CD14-positive monocyte (primary cell): ENCODE measurements at regions not wholly inside any gene's neighbourhood (a gene's known extent, or its start where the extent isn't known, plus 50 kb on each side); places are given as distances from the start of the nearest gene placed in this dataset.
A peak's percentile ranks its signal among the peaks of the same experiment; 100 is the strongest.

Source experiments
- DNase-seq, 3 donors: peaks; one replicate each; pipeline ENCODE4 v3.0.0-alpha.2; 2011 to 2022
- H2AFZ ChIP-seq: 2 replicates; pipeline ENCODE4 v1.6.0; 2012; ENCODE audit warnings: mild to moderate bottlenecking, low read depth, low read length, inconsistent platforms; ENCODE audit not compliant: insufficient read depth, poor library complexity, severe bottlenecking
- H3K27ac ChIP-seq, 2 donors: 1 replicate in 1 of 2; 2 replicates in 1 of 2; pipeline ENCODE4 v1.5.1; 2012 to 2013; ENCODE audit warnings: low read length in 2 of 2, control low read depth in 1 of 2, inconsistent platforms in 1 of 2, low read depth in 1 of 2, mild to moderate bottlenecking in 1 of 2
- H3K27me3 ChIP-seq, 2 donors: one replicate each; pipeline versions ENCODE4 v1.6.0 to v1.6.1; 2011 to 2013; ENCODE audit warnings: low read length in 2 of 2; ENCODE audit not compliant: control insufficient read depth in 2 of 2, insufficient read depth in 2 of 2
- H3K36me3 ChIP-seq, 2 donors: replicated peaks in 1 of 2; 1 replicate in 1 of 2; 2 replicates in 1 of 2; pipeline versions ENCODE4 v1.5.1 to v1.6.1; 2012 to 2013; ENCODE audit warnings: low read length in 2 of 2, control low read depth in 1 of 2, inconsistent platforms in 1 of 2, mild to moderate bottlenecking in 1 of 2; ENCODE audit not compliant: insufficient read depth in 2 of 2, control insufficient read depth in 1 of 2
- H3K4me1 ChIP-seq, 2 donors: 1 replicate in 1 of 2; 2 replicates in 1 of 2; pipeline versions ENCODE4 v1.5.1 to v1.6.1; 2012 to 2013; ENCODE audit warnings: low read length in 2 of 2, control low read depth in 1 of 2, inconsistent platforms in 1 of 2, mild to moderate bottlenecking in 1 of 2, moderate library complexity in 1 of 2; ENCODE audit not compliant: insufficient read depth in 2 of 2, control insufficient read depth in 1 of 2
- H3K4me2 ChIP-seq: replicated peaks from 2 replicates; pipeline ENCODE3; 2012; ENCODE audit warnings: low read length, moderate library complexity, mild to moderate bottlenecking; ENCODE audit not compliant: poor library complexity, severe bottlenecking; ENCODE audit errors: extremely low read depth
- H3K4me3 ChIP-seq, 3 experiments: fragments of 200-600 bp in 1 of 3; sonication (generic) in 1 of 3; replicated peaks in 1 of 3; 1 replicate in 2 of 3; 2 replicates in 1 of 3; pipeline ENCODE4 v1.5.1; 2011 to 2013; ENCODE audit warnings: low read length in 3 of 3, mild to moderate bottlenecking in 3 of 3, control low read depth in 2 of 3, low read depth in 2 of 3, inconsistent platforms in 1 of 3, moderate library complexity in 1 of 3
- H3K79me2 ChIP-seq: 2 replicates; pipeline ENCODE4 v1.6.0; 2012; ENCODE audit warnings: mild to moderate bottlenecking, control low read depth, inconsistent platforms, low read length, moderate library complexity; ENCODE audit not compliant: insufficient read depth
- H3K9ac ChIP-seq: 2 replicates; pipeline ENCODE4 v1.6.0; 2017; ENCODE audit warnings: low read length, mild to moderate bottlenecking; ENCODE audit not compliant: insufficient read depth, poor library complexity, severe bottlenecking
- H3K9me3 ChIP-seq, 2 donors: replicated peaks in 1 of 2; 1 replicate in 1 of 2; 2 replicates in 1 of 2; pipeline versions ENCODE4 v1.5.1 to v1.6.1; 2012 to 2013; ENCODE audit warnings: low read length in 2 of 2, control low read depth in 1 of 2; ENCODE audit not compliant: control insufficient read depth in 1 of 2, insufficient read depth in 1 of 2
- H4K20me1 ChIP-seq: 2 replicates; pipeline ENCODE4 v1.6.0; 2012; ENCODE audit warnings: mild to moderate bottlenecking, low read length, control low read depth, moderate library complexity; ENCODE audit not compliant: insufficient read depth
- H3K27ac Mint-ChIP-seq, 7 donors: one replicate each; pipeline ENCODE4 v1.8.0; 2020; ENCODE audit warnings: mild to moderate bottlenecking in 7 of 7, mixed read lengths in 7 of 7, moderate library complexity in 6 of 7, inconsistent platforms in 2 of 7
- H3K27me3 Mint-ChIP-seq, 3 donors: one replicate each; pipeline ENCODE4 v1.8.0; 2021 to 2022; ENCODE audit warnings: low read depth in 3 of 3, mild to moderate bottlenecking in 3 of 3, mixed read lengths in 3 of 3, moderate library complexity in 3 of 3, inconsistent platforms in 1 of 3
- H3K36me3 Mint-ChIP-seq, 2 donors: one replicate each; pipeline ENCODE4 v1.8.0; 2020; ENCODE audit warnings: mixed read lengths in 2 of 2, inconsistent platforms in 1 of 2, mild to moderate bottlenecking in 1 of 2
- H3K4me1 Mint-ChIP-seq: one replicate; pipeline ENCODE4 v1.8.0; 2020; ENCODE audit warnings: mild to moderate bottlenecking, mixed read lengths
- H3K4me3 Mint-ChIP-seq, 2 donors: one replicate each; pipeline ENCODE4 v1.8.0; 2020; ENCODE audit warnings: mild to moderate bottlenecking in 2 of 2, mixed read lengths in 2 of 2, moderate library complexity in 1 of 2
- H3K9me3 Mint-ChIP-seq, 7 donors: one replicate each; pipeline ENCODE4 v1.8.0; 2020 to 2022; ENCODE audit warnings: mixed read lengths in 7 of 7, mild to moderate bottlenecking in 6 of 7, moderate library complexity in 6 of 7, inconsistent platforms in 2 of 7
- CTCF ChIP-seq: fragments of 200-600 bp; IDR thresholded peaks from one replicate; pipeline ENCODE4 v1.8.0; 2022; ENCODE audit warnings: antibody characterized with exemption, mild to moderate bottlenecking
- WGBS: methylation state at CpG from one replicate; pipeline ENCODE4 v1.1.5; 2013; ENCODE audit warnings: missing lambda C conversion rate; ENCODE audit not compliant: insufficient coverage; 5-methylcytosine and 5-hydroxymethylcytosine counted together
- intact Hi-C, 2 donors: fragments of 100-400 bp; cut with micrococcal nuclease; formaldehyde crosslinking; loops; one replicate each; pipeline versions ENCODE4 v1.15.0 to v1.15.1; 2023

- no peak for TF ChIP-seq CTCF
- no peaks in the 10 kb centered on the region for H3K36me3 ChIP-seq
- H3K9me3 ChIP-seq, result no peaks in the 10 kb centered on the region
- no peak overlapping the region for H2AFZ ChIP-seq
- no peaks in the 10 kb centered on the region for H3K4me1 ChIP-seq
- H3K27ac ChIP-seq, result no peak overlapping the region
- peaks cover 0 to 1% (median 0%) of the 10 kb centered on the region in 7 donors for H3K9me3 Mint-ChIP-seq
- no peaks in the 10 kb centered on the region for H3K4me1 Mint-ChIP-seq
- H3K27ac Mint-ChIP-seq, result no peak overlapping the region
- peaks cover 2 to 10% (median 9%) of the 10 kb centered on the region in 3 donors for H3K27me3 Mint-ChIP-seq
- no peak for DNase-seq
- H3K36me3 Mint-ChIP-seq, result no peaks in the 10 kb centered on the region
- no peak overlapping the region for H3K4me3 Mint-ChIP-seq
- H3K4me3 ChIP-seq, result no peak overlapping the region
- no peak overlapping the region for H3K9ac ChIP-seq
- H3K4me2 ChIP-seq, result no peak overlapping the region
- no peaks in the 10 kb centered on the region for H4K20me1 ChIP-seq
- intact Hi-C loops, result no loop called here
- H3K27me3 ChIP-seq, result peaks cover 0 to 5% of the 10 kb centered on the region in 2 donors
- WGBS, result no CpG with 5 or more reads among the region's 3 CpGs
- no peaks in the 10 kb centered on the region for H3K79me2 ChIP-seq
Measured at GRCh38 chr19:32035626-32036025, 309.8 kb upstream of the ZNF507 start.

- Histone ChIP-seq H3K9ac (no peak overlapping the region), H3K27me3 (peaks cover 13 to 24% of the 10 kb centered on the region in 2 donors), H4K20me1 (no peaks in the 10 kb centered on the region), H3K4me1 (no peaks in the 10 kb centered on the region), H3K79me2 (no peaks in the 10 kb centered on the region), H3K36me3 (no peaks in the 10 kb centered on the region), H3K4me2 (no peak overlapping the region), H3K27ac (no peak overlapping the region), H3K9me3 (no peaks in the 10 kb centered on the region), H2AFZ (no peak overlapping the region), H3K4me3 (no peak overlapping the region)
- H3K9me3 Mint-ChIP-seq, result no peaks in the 10 kb centered on the region
- no peaks in the 10 kb centered on the region for H3K36me3 Mint-ChIP-seq
- WGBS, result 70% methylated on average over 2 of the region's 13 CpGs
- intact Hi-C loops, result no loop called here
- DNase-seq, result no peak
- H3K27ac Mint-ChIP-seq, result no peak overlapping the region
- peaks cover 2% of the 10 kb centered on the region for H3K4me1 Mint-ChIP-seq
- TF ChIP-seq CTCF, result no peak
- peaks cover 17 to 31% (median 18%) of the 10 kb centered on the region in 3 donors for H3K27me3 Mint-ChIP-seq
- peak overlapping the region in 1 of 2 donors; percentile 34 for H3K4me3 Mint-ChIP-seq
Measured at GRCh38 chr19:32038021-32038920, 307.1 kb upstream of the ZNF507 start.
